AG04450 (cell line): ENCODE measurements at regions not wholly inside any gene's neighbourhood (a gene's known extent, or its start where the extent isn't known, plus 50 kb on each side); places are given as distances from the start of the nearest gene placed in this dataset.

Experiments used
- CTCF ChIA-PET: fragments of 300-600, 350-600 bp; formaldehyde crosslinking; extraction: SDS; loops from one replicate; lab custom pipeline; 2022; ENCODE audit warnings: antibody characterized with exemption, inconsistent platforms; lab: Charles Lee
- POLR2A ChIA-PET: fragments of 350-600 bp; formaldehyde crosslinking; extraction: SDS; loops from one replicate; lab custom pipeline; 2021; ENCODE audit warnings: antibody characterized with exemption, inconsistent platforms; lab: Yijun Ruan, JAX
- DNase-seq: peaks from one replicate; pipeline ENCODE4 v3.0.0-alpha.2; 2011; ENCODE audit warnings: low read depth, low spot score
- H3K27ac ChIP-seq: one replicate; pipeline ENCODE4 v1.5.1; 2012; ENCODE audit warnings: low read depth, low read length, control low read depth
- H3K27me3 ChIP-seq: one replicate; pipeline ENCODE4 v1.6.0; 2012; ENCODE audit warnings: low read length; ENCODE audit not compliant: control insufficient read depth, insufficient read depth
- H3K4me3 ChIP-seq: 2 replicates; pipeline ENCODE4 v1.5.1; 2011; ENCODE audit warnings: mild to moderate bottlenecking, low read depth, low read length, control low read depth
- H3K9me3 ChIP-seq: 2 replicates; pipeline ENCODE4 v1.5.1; 2012; ENCODE audit warnings: low read length; ENCODE audit not compliant: control insufficient read depth, insufficient read depth
- TF ChIP-seq, protein P1 (sequence below): IDR thresholded peaks from 2 replicates; pipeline ENCODE4 v1.5.1; 2011; ENCODE audit warnings: low read depth, low read length, control low read depth, inconsistent platforms

GRCh38 chr9:95729046-95729445 lies 146.4 kb upstream of the ERCC6L2 start:
- H3K9me3 ChIP-seq: peaks cover 11% of the 10 kb centered on the region
- POLR2A ChIA-PET: no interaction called here
- TF ChIP-seq, protein P1, sequence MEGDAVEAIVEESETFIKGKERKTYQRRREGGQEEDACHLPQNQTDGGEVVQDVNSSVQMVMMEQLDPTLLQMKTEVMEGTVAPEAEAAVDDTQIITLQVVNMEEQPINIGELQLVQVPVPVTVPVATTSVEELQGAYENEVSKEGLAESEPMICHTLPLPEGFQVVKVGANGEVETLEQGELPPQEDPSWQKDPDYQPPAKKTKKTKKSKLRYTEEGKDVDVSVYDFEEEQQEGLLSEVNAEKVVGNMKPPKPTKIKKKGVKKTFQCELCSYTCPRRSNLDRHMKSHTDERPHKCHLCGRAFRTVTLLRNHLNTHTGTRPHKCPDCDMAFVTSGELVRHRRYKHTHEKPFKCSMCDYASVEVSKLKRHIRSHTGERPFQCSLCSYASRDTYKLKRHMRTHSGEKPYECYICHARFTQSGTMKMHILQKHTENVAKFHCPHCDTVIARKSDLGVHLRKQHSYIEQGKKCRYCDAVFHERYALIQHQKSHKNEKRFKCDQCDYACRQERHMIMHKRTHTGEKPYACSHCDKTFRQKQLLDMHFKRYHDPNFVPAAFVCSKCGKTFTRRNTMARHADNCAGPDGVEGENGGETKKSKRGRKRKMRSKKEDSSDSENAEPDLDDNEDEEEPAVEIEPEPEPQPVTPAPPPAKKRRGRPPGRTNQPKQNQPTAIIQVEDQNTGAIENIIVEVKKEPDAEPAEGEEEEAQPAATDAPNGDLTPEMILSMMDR: no peak
- H3K27ac ChIP-seq: no peak overlapping the region
- DNase-seq: no peak
- peaks cover 17% of the 10 kb centered on the region for H3K27me3 ChIP-seq
- no peak overlapping the region for H3K4me3 ChIP-seq
- CTCF ChIA-PET: no interaction called here

DNA sequence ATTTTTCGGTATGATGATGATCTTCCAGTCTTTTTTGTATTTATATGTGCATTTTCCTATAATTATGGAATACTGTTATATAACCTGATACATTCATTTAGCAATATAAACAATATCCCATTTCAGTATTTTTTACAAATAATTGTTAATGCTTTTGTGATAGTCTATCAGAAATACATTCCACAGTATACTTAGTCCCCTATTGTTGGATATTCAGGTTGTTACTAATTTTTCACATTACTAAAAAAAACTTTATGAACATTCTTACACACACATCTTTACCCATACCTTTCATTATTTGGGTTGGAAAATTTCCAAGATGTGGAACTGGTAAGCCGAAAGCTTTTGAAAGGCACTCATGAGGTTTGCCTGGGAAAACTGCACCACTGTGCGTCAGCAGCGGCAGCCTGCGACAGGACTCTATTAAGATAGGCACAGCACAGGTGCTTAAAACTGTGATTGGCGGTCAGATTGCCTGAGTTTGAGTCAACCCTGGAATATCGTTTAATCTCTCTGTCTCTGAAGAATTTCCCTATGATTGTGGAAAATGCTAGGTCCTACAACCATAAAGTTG lies 147.5 kb upstream of the ERCC6L2 start:
- H3K27ac ChIP-seq: no peak overlapping the region
- peaks cover 16% of the 10 kb centered on the region for H3K27me3 ChIP-seq
- TF ChIP-seq, protein P1: no peak
- ChIA-PET POLR2A (no interaction called here), CTCF (interaction anchor here (0.7 to 2.0 kb wide), 9 partner anchors 8 to 589 kb away, joined by 3 to 22 read pairs (median 4); no protein-coding TSS in a partner anchor)
- no peak for DNase-seq
- H3K4me3 ChIP-seq: no peak overlapping the region
- peaks cover 11% of the 10 kb centered on the region for H3K9me3 ChIP-seq

DNA sequence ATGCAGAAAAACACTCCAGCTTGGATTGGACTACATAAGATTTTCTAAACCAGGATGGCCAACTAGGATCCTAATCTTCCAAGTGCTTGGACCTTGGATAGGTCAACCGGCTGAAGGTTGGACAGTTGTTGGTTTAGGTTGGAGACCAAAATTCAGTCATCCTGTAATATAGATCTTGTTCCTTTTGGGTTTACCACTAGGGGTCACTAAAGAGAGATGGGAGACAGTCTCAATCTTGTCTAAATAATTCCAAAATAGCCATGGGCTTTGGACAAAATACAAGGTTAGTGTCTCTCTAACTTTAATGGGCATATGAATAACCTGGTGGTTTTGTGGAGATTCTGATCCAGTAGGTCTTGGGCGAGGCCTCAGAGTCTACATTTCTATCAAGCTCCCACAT lies 148.7 kb upstream of the ERCC6L2 start:
- no peak overlapping the region for H3K27ac ChIP-seq
- DNase-seq: peak; percentile 16
- TF ChIP-seq, protein P1: peak; percentile 77
- peaks cover 11% of the 10 kb centered on the region for H3K9me3 ChIP-seq
- no peak overlapping the region for H3K4me3 ChIP-seq
- ChIA-PET CTCF (interaction anchor here (0.7 to 2.0 kb wide), 12 partner anchors 9 to 491 kb away, joined by 3 to 22 read pairs (median 4); no protein-coding TSS in a partner anchor), POLR2A (interaction anchor here (1.4 kb wide), 1 partner anchor 149 kb away, joined by 4 read pairs; the partner anchor contains the start of gene ERCC6L2)
- H3K27me3 ChIP-seq: peaks cover 23% of the 10 kb centered on the region

DNA sequence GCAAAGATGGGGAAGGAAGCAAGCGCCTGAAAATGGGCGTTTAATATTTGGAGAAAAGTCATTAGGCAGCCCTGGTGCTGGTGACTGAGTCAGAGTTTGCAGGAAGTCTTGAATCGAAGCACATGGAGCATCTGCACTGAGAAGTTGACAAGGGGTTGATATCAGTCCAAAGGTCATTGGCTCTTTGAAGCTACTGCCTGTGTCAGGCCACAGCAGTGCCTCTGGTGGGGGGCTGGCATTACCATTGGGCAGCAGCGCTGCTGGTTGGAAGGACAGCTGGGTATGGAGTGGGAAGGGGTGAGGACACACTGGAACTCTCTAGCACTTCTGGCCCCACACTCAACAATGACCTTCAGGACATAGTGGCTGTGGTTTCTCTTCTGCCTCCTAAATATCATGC lies 150.4 kb upstream of the ERCC6L2 start:
- no peak overlapping the region for H3K4me3 ChIP-seq
- peaks cover 11% of the 10 kb centered on the region for H3K9me3 ChIP-seq
- peaks cover 26% of the 10 kb centered on the region for H3K27me3 ChIP-seq
- TF ChIP-seq, protein P1: no peak
- no peak overlapping the region for H3K27ac ChIP-seq
- ChIA-PET POLR2A (no interaction called here), CTCF (no interaction called here)
- no peak for DNase-seq

- Histone ChIP-seq H3K9me3 (peaks cover 10% of the 10 kb centered on the region), H3K27ac (no peak overlapping the region), H3K4me3 (no peak overlapping the region), H3K27me3 (peaks cover 26% of the 10 kb centered on the region)
- TF ChIP-seq, protein P1: no peak
- POLR2A ChIA-PET: no interaction called here
- no peak for DNase-seq
- CTCF ChIA-PET: no interaction called here
These were observed 151.1 kb upstream of the ERCC6L2 start for GRCh38 chr9:95724253-95724991.
